Bronchial epithelial cell (primary cell): ENCODE measurements at regions not wholly inside any gene's neighbourhood (a gene's known extent, or its start where the extent isn't known, plus 50 kb on each side); places are given as distances from the start of the nearest gene placed in this dataset.

ENCODE experiments used
- DNase-seq: peaks from one replicate; pipeline ENCODE4 v3.0.0-alpha.2; 2010; ENCODE audit warnings: low read depth
- FAIRE-seq: peaks from 2 replicates; lab custom pipeline; 2011; peaks lifted over from hg19 to GRCh38; lab: Jason Lieb, UNC
- H3K27me3 ChIP-seq: 2 replicates; pipeline ENCODE4 v1.5.1; 2011; ENCODE audit warnings: low read length; ENCODE audit not compliant: control insufficient read depth, insufficient read depth
- H3K36me3 ChIP-seq: 2 replicates; pipeline ENCODE4 v1.5.1; 2011; ENCODE audit warnings: low read length; ENCODE audit not compliant: control insufficient read depth, insufficient read depth
- H3K4me3 ChIP-seq: 2 replicates; pipeline ENCODE4 v1.5.1; 2011; ENCODE audit warnings: mild to moderate bottlenecking, low read depth, low read length, control low read depth
- CTCF ChIP-seq: IDR thresholded peaks from 2 replicates; pipeline ENCODE4 v1.5.1; 2011; ENCODE audit warnings: mild to moderate bottlenecking, moderate library complexity, low read length, control low read depth, inconsistent platforms; ENCODE audit not compliant: insufficient read depth, severe bottlenecking

- FAIRE-seq (no peak), DNase-seq (no peak)
- no peaks in the 10 kb centered on the region for H3K27me3 ChIP-seq
- no peak for TF ChIP-seq CTCF
- H3K4me3 ChIP-seq = no peak overlapping the region
- H3K36me3 ChIP-seq = no peaks in the 10 kb centered on the region
Measured at GRCh38 chr21:35624901-35625300, 435.4 kb downstream of the SETD4 start.

DNA sequence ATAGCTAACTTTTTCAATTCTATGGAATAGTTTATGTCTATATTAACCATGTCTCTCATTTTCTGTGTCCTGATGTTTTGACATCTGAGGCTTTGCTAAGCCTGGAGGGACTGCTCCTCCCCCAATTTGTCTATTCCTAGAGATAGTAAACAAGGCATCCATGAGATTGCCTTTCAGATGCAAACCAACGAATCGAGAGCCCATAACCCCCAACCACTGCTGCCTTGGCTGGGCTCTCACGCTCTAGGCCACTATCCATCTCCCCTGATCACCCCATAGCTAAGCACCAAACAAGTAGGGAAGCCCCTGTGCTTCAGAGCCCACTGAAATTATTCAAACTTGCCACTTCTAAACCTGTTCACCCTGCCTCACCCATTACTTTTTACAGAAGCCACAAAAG, 437.7 kb downstream of the SETD4 start:
- no peak overlapping the region for H3K4me3 ChIP-seq
- FAIRE-seq (no peak), DNase-seq (no peak)
- H3K36me3 ChIP-seq = no peaks in the 10 kb centered on the region
- no peaks in the 10 kb centered on the region for H3K27me3 ChIP-seq
- TF ChIP-seq CTCF = no peak

DNA sequence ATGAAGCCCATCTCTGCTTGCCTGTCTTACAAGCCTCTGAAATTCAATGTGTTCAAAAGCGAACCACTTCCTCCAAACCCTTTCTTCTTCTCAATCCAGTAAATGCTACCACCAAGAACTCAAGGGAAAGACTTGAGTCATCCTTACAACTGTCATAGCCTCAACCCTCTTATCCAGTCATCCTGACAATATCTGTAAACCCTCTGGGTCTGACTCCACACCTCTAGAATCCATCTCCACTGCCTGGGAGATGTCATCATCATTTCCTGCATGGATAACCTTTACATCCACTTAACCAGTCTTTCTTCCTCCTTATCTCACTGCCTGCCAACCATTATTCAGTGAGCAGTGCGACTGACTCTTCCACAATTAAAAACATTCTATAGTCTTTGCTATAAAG, 441.1 kb downstream of the SETD4 start:
- TF ChIP-seq CTCF = no peak
- peak; percentile 96 for DNase-seq
- no peak for FAIRE-seq
- Histone ChIP-seq H3K4me3 (no peak overlapping the region), H3K36me3 (no peaks in the 10 kb centered on the region), H3K27me3 (no peaks in the 10 kb centered on the region)

DNA sequence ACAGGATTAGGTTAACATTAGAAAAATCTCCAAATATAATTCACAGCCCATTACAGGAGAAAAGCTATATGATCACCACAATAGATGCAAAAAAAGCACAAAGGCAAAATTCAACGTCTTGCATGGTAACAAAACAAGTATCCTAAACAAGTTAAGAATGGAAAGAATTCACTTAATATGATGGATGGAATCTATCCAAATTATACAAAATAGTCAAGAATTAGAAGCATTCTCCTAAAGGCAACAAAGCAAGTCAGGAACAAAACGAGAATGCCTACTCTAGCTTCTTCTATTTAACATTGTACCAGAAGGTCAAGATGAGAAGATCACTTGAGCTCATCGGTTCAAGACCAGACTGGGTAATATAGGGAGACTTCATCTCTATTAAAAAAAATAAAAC, 442.8 kb downstream of the SETD4 start:
- Histone ChIP-seq H3K27me3 (no peaks in the 10 kb centered on the region), H3K4me3 (no peak overlapping the region), H3K36me3 (no peaks in the 10 kb centered on the region)
- FAIRE-seq (no peak), DNase-seq (no peak)
- TF ChIP-seq CTCF = no peak

DNA sequence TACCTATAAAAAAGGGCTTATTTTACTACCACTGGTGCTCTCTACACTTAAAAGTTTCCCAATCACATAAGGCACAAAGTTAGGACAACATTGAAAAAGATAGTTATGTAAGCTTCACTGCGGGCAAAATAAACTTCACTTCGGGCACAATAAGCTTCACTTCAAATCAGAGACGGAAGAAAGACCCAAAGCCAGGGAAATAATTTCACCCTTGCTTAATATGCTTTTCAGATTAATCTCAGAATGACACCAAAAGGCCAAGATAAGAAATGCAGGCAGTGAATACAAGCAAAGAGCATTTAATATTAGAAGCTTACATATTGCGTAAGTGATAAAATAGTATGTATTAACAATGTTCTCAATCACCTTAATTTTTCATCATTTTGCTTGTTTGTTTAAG, 444.2 kb downstream of the SETD4 start:
- FAIRE-seq = no peak
- Histone ChIP-seq H3K4me3 (no peak overlapping the region), H3K27me3 (no peaks in the 10 kb centered on the region), H3K36me3 (no peaks in the 10 kb centered on the region)
- DNase-seq = peak; percentile 76
- peak; percentile 11 for TF ChIP-seq CTCF

DNA sequence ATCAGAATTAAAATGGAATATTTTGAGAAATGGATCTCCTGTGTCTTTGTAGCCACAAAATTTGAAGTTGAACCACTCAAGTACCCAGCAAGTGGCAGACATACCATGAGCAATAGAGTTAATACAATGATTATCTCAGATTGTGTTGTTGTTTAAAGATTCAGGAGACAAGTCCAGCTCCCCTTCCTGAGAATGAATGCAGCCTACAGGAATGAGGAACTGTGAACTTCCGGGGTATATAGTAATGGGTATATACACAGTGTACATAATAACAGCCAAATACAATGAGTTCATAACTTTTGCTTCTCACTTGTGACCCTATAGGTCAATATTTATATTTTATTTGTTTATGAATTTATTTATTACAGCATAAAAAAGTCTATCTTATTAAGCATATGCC, 445.0 kb downstream of the SETD4 start:
- FAIRE-seq = no peak
- Histone ChIP-seq H3K27me3 (no peaks in the 10 kb centered on the region), H3K36me3 (no peaks in the 10 kb centered on the region), H3K4me3 (no peak overlapping the region)
- TF ChIP-seq CTCF = no peak
- DNase-seq = peak; percentile 82
